Muscle of leg (tissue), 3 donors: ENCODE measurements at regions not wholly inside any gene's neighbourhood (a gene's known extent, or its start where the extent isn't known, plus 50 kb on each side); places are given as distances from the start of the nearest gene placed in this dataset.

Source experiments
- DNase-seq: peaks from one replicate; pipeline ENCODE4 v3.0.0; 2013
- H3K27ac ChIP-seq: one replicate; pipeline ENCODE4 v1.5.1; 2013; ENCODE audit warnings: mild to moderate bottlenecking, low read length, control low read depth
- H3K27me3 ChIP-seq: one replicate; pipeline ENCODE4 v1.6.1; 2013; ENCODE audit warnings: low read length; ENCODE audit not compliant: control insufficient read depth, insufficient read depth
- H3K36me3 ChIP-seq: one replicate; pipeline ENCODE4 v1.6.1; 2013; ENCODE audit warnings: low read length; ENCODE audit not compliant: control insufficient read depth, insufficient read depth
- H3K4me1 ChIP-seq: one replicate; pipeline ENCODE4 v1.6.1; 2013; ENCODE audit warnings: low read length; ENCODE audit not compliant: control insufficient read depth, insufficient read depth
- H3K4me3 ChIP-seq: one replicate; pipeline ENCODE4 v1.5.1; 2013; ENCODE audit warnings: low read length, control low read depth
- H3K9me3 ChIP-seq: replicated peaks from 2 replicates; pipeline ENCODE4 v1.6.1; 2013; ENCODE audit warnings: low read depth, low read length; ENCODE audit not compliant: control insufficient read depth
- WGBS: methylation state at CpG from one replicate; pipeline ENCODE4 v1.1.5; 2013; ENCODE audit warnings: missing lambda C conversion rate; ENCODE audit not compliant: insufficient coverage; 5-methylcytosine and 5-hydroxymethylcytosine counted together

GRCh38 chr7:127447326-127447945 lies 54.9 kb upstream of the ZNF800 start:
- H3K36me3 ChIP-seq, result no peaks in the 10 kb centered on the region
- no CpG with 5 or more reads among the region's 1 CpG for WGBS
- H3K27ac ChIP-seq, result no peak overlapping the region
- no peak overlapping the region for H3K4me3 ChIP-seq
- H3K4me1 ChIP-seq, result no peaks in the 10 kb centered on the region
- H3K9me3 ChIP-seq, result peaks cover 23% of the 10 kb centered on the region
- no peaks in the 10 kb centered on the region for H3K27me3 ChIP-seq
- no peak for DNase-seq

GRCh38 chr7:127446842-127447241 lies 54.3 kb upstream of the ZNF800 start:
- no peaks in the 10 kb centered on the region for H3K4me1 ChIP-seq
- H3K27me3 ChIP-seq, result no peaks in the 10 kb centered on the region
- H3K27ac ChIP-seq, result no peak overlapping the region
- no peaks in the 10 kb centered on the region for H3K36me3 ChIP-seq
- peaks cover 23% of the 10 kb centered on the region for H3K9me3 ChIP-seq
- DNase-seq, result no peak
- WGBS, result no CpG with 5 or more reads among the region's 2 CpGs
- no peak overlapping the region for H3K4me3 ChIP-seq
